KG1 (cell line): ENCODE measurements at regions not wholly inside any gene's neighbourhood (a gene's known extent, or its start where the extent isn't known, plus 50 kb on each side); places are given as distances from the start of the nearest gene placed in this dataset.

Experiments used
- DNase-seq: peaks from one replicate; lab custom pipeline; 2025; lab: John Stamatoyannopoulos, UW

- no peak for DNase-seq
These were observed 382.7 kb downstream of the SFMBT2 start for GRCh38 chr10:7027913-7028808.

- no peak for DNase-seq
These were observed 383.5 kb downstream of the SFMBT2 start for GRCh38 chr10:7027237-7027912.

DNA sequence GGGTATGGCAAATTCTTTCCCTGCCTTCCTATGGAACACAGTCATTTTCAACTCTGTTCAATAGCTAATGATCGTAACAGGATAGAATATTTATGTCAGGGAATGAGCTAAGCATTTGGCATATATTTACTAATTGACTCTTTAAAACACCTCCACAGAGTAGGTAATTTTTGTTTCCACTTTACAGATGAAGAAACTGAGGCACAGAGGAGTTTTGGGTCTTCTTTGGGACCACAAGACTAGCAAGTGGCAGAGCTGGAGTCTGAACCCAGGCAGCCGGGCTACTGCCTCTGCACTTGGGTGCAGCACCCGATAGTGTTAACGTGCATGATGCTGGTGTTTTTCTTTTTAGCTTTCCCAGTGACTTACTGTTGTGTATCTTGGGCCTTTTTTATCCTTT is 384.0 kb downstream of the SFMBT2 start:
- DNase-seq = no peak

DNA sequence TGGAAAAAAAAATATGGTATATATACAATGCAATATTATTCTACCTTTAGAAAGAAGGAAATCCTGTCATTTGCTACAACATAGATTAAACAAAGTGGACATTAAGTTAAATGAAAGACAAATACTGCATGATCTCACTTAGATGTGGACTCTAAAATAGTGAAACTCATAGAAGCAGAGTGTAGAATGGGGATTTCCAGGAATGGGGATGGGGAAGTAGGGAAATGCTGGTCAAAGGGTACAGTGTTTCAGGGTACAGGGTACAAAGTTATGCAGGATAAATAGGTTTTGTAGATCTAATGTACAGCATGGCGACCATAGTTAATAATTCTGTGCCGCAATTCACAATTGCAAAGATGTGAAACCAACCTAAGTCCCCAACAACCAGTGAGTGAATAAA is 385.5 kb downstream of the SFMBT2 start:
- DNase-seq = no peak

DNA sequence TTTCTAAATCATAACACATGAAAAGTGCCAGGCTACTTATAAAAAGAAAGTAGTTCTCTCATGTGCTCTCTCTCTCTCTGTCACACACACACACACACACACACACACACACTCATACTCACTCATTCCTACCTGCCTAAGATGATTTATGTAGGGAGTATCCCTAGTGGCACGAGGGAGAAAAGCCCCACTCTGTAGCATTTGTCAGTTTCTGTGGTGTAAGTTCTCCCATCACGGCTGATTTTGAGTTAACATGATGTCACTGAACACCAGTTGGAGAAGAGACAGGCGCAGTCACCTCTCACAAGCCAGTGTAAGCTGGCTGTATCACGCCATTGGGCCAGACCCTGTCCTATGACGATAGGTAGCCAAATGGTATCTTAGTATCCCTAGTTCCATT is 395.4 kb downstream of the SFMBT2 start:
- no peak for DNase-seq

- no peak for DNase-seq
These were observed 396.1 kb downstream of the SFMBT2 start for GRCh38 chr10:7014721-7015120.

- no peak for DNase-seq
These were observed 398.8 kb downstream of the SFMBT2 start for GRCh38 chr10:7011994-7012393.

DNA sequence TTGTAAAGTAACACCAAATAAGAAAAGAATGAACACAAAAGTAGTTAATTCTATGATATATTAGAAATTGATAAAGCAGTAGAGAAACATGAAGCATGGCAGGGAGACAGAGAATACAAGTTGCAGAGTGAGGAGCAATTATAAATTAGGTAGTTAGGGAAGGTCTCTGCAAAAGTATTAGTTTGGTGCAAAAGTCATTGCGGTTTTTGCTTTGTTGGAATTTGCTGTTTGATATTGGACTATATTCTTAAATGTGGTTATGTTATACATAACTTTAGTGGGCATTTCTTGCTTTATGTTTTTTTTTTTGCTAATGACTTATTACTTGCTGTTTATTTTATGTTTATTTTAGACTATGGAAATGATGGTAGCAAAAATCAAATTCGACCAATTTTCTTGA is 402.2 kb downstream of the SFMBT2 start:
- DNase-seq = no peak

DNA sequence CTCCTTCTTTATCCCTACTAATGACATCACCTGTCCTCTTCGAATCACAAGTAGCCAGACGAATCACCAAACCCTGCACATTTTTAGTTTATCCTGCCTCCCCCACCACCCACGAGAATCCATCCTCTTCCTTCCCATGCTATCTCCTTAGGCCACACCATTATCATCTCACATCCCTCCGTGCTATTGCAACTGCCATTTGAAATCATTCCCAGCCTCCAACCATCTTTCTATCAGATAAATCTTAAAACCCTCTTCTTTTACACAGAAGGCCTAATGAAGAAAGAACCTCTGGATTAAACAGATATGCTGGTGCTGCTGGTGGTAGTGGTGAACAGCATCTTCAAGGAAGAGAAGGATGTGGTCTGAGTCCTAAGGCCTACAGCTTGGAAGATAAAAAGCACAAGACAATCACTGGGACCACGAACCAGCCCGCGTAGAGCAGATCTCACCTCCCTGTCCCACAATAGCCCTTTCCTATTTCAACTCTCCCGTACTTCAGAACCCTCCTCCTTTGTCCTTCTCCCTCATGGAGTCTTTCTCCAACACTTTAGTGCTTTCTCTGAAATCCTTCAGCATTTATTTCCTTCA is 403.1 kb downstream of the SFMBT2 start:
- DNase-seq = no peak

GRCh38 chr10:7006566-7006965 is 404.3 kb downstream of the SFMBT2 start:
- DNase-seq = no peak

DNA sequence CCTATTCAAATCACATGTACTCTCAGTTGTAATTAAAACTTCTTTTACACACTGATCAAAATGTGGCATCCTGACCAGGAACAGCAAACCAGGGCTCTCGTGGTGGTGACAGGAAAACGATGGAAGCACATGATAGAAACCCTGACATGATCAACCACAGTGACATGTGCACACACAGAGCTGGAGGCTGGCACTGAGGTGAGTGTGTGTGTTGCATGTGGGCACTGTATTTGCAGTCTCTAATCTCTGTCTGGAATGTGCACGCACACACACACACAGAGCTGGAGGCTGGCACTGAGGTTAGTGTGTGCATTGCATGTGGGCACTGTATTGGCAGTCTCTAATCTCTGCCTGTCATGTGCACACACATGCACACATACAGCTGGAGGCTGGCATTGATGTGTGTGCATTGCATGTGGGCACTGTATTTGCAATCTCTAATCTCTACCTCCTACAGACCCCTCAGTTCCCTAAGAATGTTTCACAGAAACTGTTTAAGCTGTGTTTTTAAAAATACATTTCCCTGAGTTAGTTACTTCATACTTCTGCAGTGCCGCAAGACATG is 406.9 kb downstream of the SFMBT2 start:
- no peak for DNase-seq

- no peak for DNase-seq
These were observed 410.8 kb downstream of the SFMBT2 start for GRCh38 chr10:7000061-7000460.

GRCh38 chr10:6999232-6999925 is 411.5 kb downstream of the SFMBT2 start:
- no peak for DNase-seq

GRCh38 chr10:6997509-6997908 is 413.3 kb downstream of the SFMBT2 start:
- DNase-seq = no peak

DNA sequence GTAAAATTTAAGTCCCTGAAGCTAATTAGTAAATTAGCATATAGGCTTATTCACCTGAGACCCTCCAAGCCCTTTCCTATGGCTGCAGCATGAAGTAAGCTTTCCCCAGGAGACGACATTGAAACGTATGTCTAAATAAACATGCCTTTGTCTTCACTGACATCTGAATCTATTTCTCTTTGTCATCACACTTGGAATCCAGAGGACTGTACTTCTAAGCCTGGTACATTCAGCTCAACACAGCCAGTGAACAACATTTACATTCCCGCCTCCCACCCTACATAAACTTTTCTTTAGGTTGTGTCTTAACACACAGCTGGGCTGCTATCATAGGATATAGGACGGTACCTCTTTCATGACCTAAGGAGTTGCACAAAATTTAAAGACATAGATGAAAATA is 414.4 kb downstream of the SFMBT2 start:
- no peak for DNase-seq

DNA sequence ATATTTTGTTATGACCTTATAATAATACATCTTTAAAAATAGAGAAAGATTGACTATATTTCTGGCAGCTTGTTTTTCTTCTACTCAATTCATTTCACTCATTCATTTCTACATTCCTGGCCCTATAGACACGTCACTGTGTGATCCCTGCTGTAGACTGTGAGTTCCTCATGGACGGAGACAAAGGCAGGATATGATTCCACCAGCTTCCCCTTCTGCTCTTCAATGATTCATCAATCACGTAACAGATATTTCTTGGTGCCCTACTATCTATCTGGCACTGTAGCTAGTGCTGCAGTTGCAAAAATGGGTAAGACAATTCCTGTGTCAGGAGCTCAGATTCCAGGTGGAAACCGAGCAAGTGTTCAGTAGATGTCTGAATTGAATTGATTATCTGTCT is 415.0 kb downstream of the SFMBT2 start:
- DNase-seq = no peak

DNA sequence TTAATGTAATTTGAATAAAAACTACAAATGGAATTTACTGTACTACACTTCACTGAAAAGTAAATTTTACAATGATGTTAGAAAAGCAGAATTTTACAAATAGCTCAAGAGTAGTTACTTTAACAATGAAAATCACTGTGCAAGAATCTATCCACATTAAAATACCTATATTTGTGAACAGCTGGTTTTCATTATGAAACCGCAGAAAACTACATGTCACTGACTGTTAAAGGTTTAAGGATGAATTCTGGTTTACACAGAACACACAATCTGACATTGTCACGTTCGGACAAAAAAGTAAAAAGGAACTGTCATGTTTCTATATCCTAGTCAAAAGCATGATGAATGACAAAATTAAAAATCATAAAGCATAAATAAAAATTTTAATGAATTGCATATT is 415.3 kb upstream of the PRKCQ start:
- no peak for DNase-seq

DNA sequence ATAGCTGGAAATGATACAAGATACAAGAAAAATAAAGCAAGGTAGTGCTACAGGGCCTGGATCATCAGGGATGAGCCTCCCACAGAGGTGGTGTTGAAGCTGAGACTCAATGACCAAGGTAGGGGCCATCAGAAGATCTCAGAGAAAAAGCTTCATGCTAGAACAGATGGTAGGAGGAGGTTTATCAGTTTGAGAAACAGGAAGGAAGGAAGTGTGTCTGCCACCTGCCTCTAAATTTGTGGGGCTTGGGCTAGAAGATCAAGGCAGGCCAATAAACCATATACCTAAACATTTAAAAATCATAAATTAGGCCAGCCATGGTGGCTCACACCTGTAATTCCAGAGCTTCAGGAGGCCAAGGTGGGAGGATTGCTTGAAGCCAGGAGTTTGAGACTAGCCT is 410.8 kb upstream of the PRKCQ start:
- DNase-seq = peak; percentile 7

GRCh38 chr10:6988654-6989053 is 408.6 kb upstream of the PRKCQ start:
- no peak for DNase-seq

GRCh38 chr10:6987536-6987945 is 407.5 kb upstream of the PRKCQ start:
- DNase-seq = no peak

DNA sequence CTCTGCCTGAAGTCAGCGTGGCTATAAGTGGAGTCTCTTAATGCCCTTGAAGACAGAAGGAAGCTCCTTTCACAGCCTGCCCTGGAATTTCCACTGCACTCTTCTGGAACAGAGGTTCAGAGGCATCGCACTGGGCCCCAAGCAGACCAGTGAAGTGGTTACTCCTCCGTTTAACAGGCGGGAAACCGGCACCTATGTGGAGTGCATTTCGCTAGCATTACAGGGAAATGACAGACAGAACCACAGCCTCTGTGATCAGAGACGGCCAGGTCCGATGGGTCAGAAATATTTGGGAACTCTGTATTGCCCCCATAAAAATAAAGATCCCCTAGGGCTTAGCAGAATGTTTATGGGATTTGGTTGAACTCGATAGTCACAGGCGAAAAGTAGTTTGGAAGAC is 406.9 kb upstream of the PRKCQ start:
- DNase-seq = no peak

DNA sequence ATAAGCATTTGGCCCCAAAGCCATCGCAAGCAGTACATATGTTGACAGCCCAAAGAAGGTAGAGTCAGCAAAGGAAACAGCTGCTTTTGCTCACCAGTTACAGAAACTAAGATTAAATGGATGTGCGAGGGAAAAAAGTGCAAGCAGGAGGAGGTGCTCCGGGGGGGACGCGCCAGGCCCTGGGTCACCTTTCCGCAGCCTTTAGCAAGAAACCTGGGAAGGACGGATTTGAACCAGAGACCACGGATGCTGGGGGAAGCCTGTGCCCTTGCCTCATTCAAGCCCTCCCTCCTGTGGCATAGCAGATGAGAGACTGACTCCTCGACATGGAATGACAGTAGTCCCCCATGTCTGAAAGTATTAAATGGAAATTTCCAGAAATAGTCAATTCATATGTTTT is 405.6 kb upstream of the PRKCQ start:
- no peak for DNase-seq
